Dermis blood vessel endothelial cell (primary cell): ENCODE measurements at regions not wholly inside any gene's neighbourhood (a gene's known extent, or its start where the extent isn't known, plus 50 kb on each side); places are given as distances from the start of the nearest gene placed in this dataset.
"Not testable (repeated sequence)": the region's sequence is repeated elsewhere in the genome, so short reads cannot be mapped to it uniquely, and the experiment has no call there.

Source experiments
- DNase-seq: peaks from one replicate; pipeline ENCODE4 v3.0.0; 2010

- not testable (repeated sequence) for DNase-seq
Measured at GRCh38 chr7:91405873-91406272, 141.6 kb downstream of the FZD1 start.

- DNase-seq: no peak
Measured at GRCh38 chr7:91407942-91408341, 143.7 kb downstream of the FZD1 start.

- no peak for DNase-seq
Measured at GRCh38 chr7:91408388-91409154, 144.3 kb downstream of the FZD1 start.

- DNase-seq: no peak
Measured at GRCh38 chr7:91411060-91411459, 146.8 kb downstream of the FZD1 start.

GRCh38 chr7:91412298-91412697 is 148.1 kb downstream of the FZD1 start:
- no peak for DNase-seq

GRCh38 chr7:91414734-91415133 is 150.5 kb downstream of the FZD1 start:
- DNase-seq: no peak

- DNase-seq: no peak
Measured at GRCh38 chr7:91416155-91416865, 152.1 kb downstream of the FZD1 start.

- no peak for DNase-seq
Measured at GRCh38 chr7:91420606-91421005, 156.4 kb downstream of the FZD1 start.

GRCh38 chr7:91421018-91421417 is 156.8 kb downstream of the FZD1 start:
- no peak for DNase-seq

GRCh38 chr7:91424371-91424770 is 160.1 kb downstream of the FZD1 start:
- DNase-seq: peak; percentile 5

GRCh38 chr7:91425149-91425548 is 160.9 kb downstream of the FZD1 start:
- no peak for DNase-seq

- no peak for DNase-seq
Measured at GRCh38 chr7:91427051-91427450, 162.8 kb downstream of the FZD1 start.

- DNase-seq: no peak
Measured at GRCh38 chr7:91431601-91432000, 167.4 kb downstream of the FZD1 start.

- no peak for DNase-seq
Measured at GRCh38 chr7:91434836-91435235, 170.6 kb downstream of the FZD1 start.

GRCh38 chr7:91435381-91436059 is 171.3 kb downstream of the FZD1 start:
- DNase-seq: no peak

- no peak for DNase-seq
Measured at GRCh38 chr7:91436655-91437054, 172.4 kb downstream of the FZD1 start.

- not testable (repeated sequence) for DNase-seq
Measured at GRCh38 chr7:91440198-91440597, 176.0 kb downstream of the FZD1 start.

GRCh38 chr7:91443862-91444261 is 179.6 kb downstream of the FZD1 start:
- no peak for DNase-seq

- no peak for DNase-seq
Measured at GRCh38 chr7:91446819-91447218, 182.6 kb downstream of the FZD1 start.

GRCh38 chr7:91455411-91455810 is 191.2 kb downstream of the FZD1 start:
- DNase-seq: no peak

- DNase-seq: peak; percentile 12
Measured at GRCh38 chr7:91457208-91457607, 193.0 kb downstream of the FZD1 start.

GRCh38 chr7:91459539-91459938 is 195.3 kb downstream of the FZD1 start:
- DNase-seq: no peak

- no peak for DNase-seq
Measured at GRCh38 chr7:91462316-91462715, 198.1 kb downstream of the FZD1 start.

GRCh38 chr7:91463330-91463729 is 199.1 kb downstream of the FZD1 start:
- DNase-seq: no peak
